A549 (cell line): ENCODE measurements at regions not wholly inside any gene's neighbourhood (a gene's known extent, or its start where the extent isn't known, plus 50 kb on each side); places are given as distances from the start of the nearest gene placed in this dataset.

Experiments used
- CEBPB ChIP-seq, 2 experiments: fragments of >200 bp in 1 of 2; sonication (Bioruptor Twin) in 1 of 2; formaldehyde crosslinking in 1 of 2; IDR thresholded peaks; 2 replicates each; pipeline ENCODE4 v1.6.1; 2012 to 2016
- CHD2 ChIP-seq: fragments of 150-350 bp; IDR thresholded peaks from 2 replicates; pipeline ENCODE4 v1.6.1; 2014; ENCODE audit warnings: low read length; ENCODE audit not compliant: partially characterized antibody
- CTCF ChIP-seq: fragments of >200 bp; sonication (Bioruptor Twin); formaldehyde crosslinking; IDR thresholded peaks from 3 replicates; pipeline ENCODE4 v1.5.1; 2016
- KDM1A ChIP-seq: fragments of 200-600 bp; sonication (generic); IDR thresholded peaks from 2 replicates; pipeline ENCODE4 v1.6.1; 2016; ENCODE audit warnings: low read depth, mild to moderate bottlenecking
- MYC ChIP-seq: IDR thresholded peaks from 2 replicates; pipeline ENCODE4 v1.6.1; 2012; ENCODE audit warnings: mild to moderate bottlenecking, inconsistent platforms, low read length, improper control_type of control experiment, borderline replicate concordance
- PHF8 ChIP-seq: fragments of 200-600 bp; sonication (generic); IDR thresholded peaks from 2 replicates; pipeline ENCODE4 v1.6.1; 2016; ENCODE audit warnings: low read depth, mild to moderate bottlenecking, antibody characterized with exemption, moderate library complexity, borderline replicate concordance
- POLR2A ChIP-seq: IDR thresholded peaks from 2 replicates; pipeline ENCODE4 v1.6.1; 2012; ENCODE audit warnings: mild to moderate bottlenecking, low read length
- REST ChIP-seq: fragments of 200-600 bp; sonication (generic); IDR thresholded peaks from 2 replicates; pipeline ENCODE4 v1.6.1; 2016; ENCODE audit warnings: antibody characterized with exemption, mild to moderate bottlenecking, moderate library complexity
- USF2 ChIP-seq: fragments of 450-650 bp; IDR thresholded peaks from 2 replicates; pipeline ENCODE4 v1.6.1; 2014; ENCODE audit warnings: antibody characterized with exemption

GRCh38 chr16:7171151-7171550 lies 161.5 kb upstream of the RBFOX1 start:
- no peak for TF ChIP-seq CTCF
- no peak for TF ChIP-seq USF2
- TF ChIP-seq CEBPB (IDR thresholded peaks at IDR 0.05): no peak
- TF ChIP-seq CHD2: no peak
- no peak for TF ChIP-seq REST
- TF ChIP-seq PHF8: no peak
- TF ChIP-seq KDM1A: no peak
- no peak for TF ChIP-seq MYC
- TF ChIP-seq POLR2A: no peak
